Progenitor cell of endocrine pancreas (in vitro differentiated cells): ENCODE measurements at regions not wholly inside any gene's neighbourhood (a gene's known extent, or its start where the extent isn't known, plus 50 kb on each side); places are given as distances from the start of the nearest gene placed in this dataset.

Experiments
- DNase-seq: peaks from one replicate; pipeline ENCODE4 v3.0.0; 2021; ENCODE audit warnings: low spot score; ENCODE audit not compliant: unreplicated experiment
- H3K27ac Mint-ChIP-seq: 2 replicates; pipeline ENCODE4 v1.8.0; 2021; ENCODE audit warnings: mild to moderate bottlenecking, moderate library complexity, mixed read lengths
- H3K27me3 Mint-ChIP-seq: 2 replicates; pipeline ENCODE4 v1.8.0; 2021; ENCODE audit warnings: mixed read lengths
- H3K36me3 Mint-ChIP-seq: 2 replicates; pipeline ENCODE4 v1.8.0; 2022; ENCODE audit warnings: mixed read lengths; ENCODE audit not compliant: insufficient read depth
- H3K4me1 Mint-ChIP-seq: 2 replicates; pipeline ENCODE4 v1.8.0; 2021; ENCODE audit warnings: low read depth, mixed read lengths
- H3K4me3 Mint-ChIP-seq: 2 replicates; pipeline ENCODE4 v1.8.0; 2021; ENCODE audit warnings: low read depth, mild to moderate bottlenecking, moderate library complexity, mixed read lengths
- H3K9me3 Mint-ChIP-seq: 2 replicates; pipeline ENCODE4 v1.8.0; 2021; ENCODE audit warnings: low read depth, mixed read lengths
- CTCF ChIP-seq: fragments of 200-600 bp; sonication (generic); IDR thresholded peaks from one replicate; pipeline ENCODE4 v1.5.0; 2021; ENCODE audit warnings: antibody characterized with exemption, mild to moderate bottlenecking; ENCODE audit not compliant: unreplicated experiment

GRCh38 chr3:87805670-87806069 lies 253.1 kb downstream of the CGGBP1 start:
- peaks cover 4% of the 10 kb centered on the region for H3K27me3 Mint-ChIP-seq
- no peak overlapping the region for H3K27ac Mint-ChIP-seq
- no peaks in the 10 kb centered on the region for H3K36me3 Mint-ChIP-seq
- no peak for TF ChIP-seq CTCF
- no peaks in the 10 kb centered on the region for H3K9me3 Mint-ChIP-seq
- H3K4me1 Mint-ChIP-seq, result no peaks in the 10 kb centered on the region
- DNase-seq, result no peak
- H3K4me3 Mint-ChIP-seq, result no peak overlapping the region

- DNase-seq, result no peak
- no peak overlapping the region for H3K4me3 Mint-ChIP-seq
- peaks cover 17% of the 10 kb centered on the region for H3K27me3 Mint-ChIP-seq
- no peak overlapping the region for H3K27ac Mint-ChIP-seq
- H3K36me3 Mint-ChIP-seq, result no peaks in the 10 kb centered on the region
- TF ChIP-seq CTCF, result no peak
- no peaks in the 10 kb centered on the region for H3K9me3 Mint-ChIP-seq
- H3K4me1 Mint-ChIP-seq, result no peaks in the 10 kb centered on the region
Observed at GRCh38 chr3:87801409-87801808, 257.4 kb downstream of the CGGBP1 start.

- peaks cover 25% of the 10 kb centered on the region for H3K27me3 Mint-ChIP-seq
- DNase-seq, result no peak
- no peaks in the 10 kb centered on the region for H3K9me3 Mint-ChIP-seq
- TF ChIP-seq CTCF, result no peak
- H3K4me1 Mint-ChIP-seq, result no peaks in the 10 kb centered on the region
- H3K36me3 Mint-ChIP-seq, result no peaks in the 10 kb centered on the region
- H3K27ac Mint-ChIP-seq, result no peak overlapping the region
- no peak overlapping the region for H3K4me3 Mint-ChIP-seq
Observed at GRCh38 chr3:87800516-87800915, 258.3 kb downstream of the CGGBP1 start.

- Mint-ChIP-seq H3K36me3 (no peaks in the 10 kb centered on the region), H3K4me1 (no peaks in the 10 kb centered on the region), H3K27ac (no peak overlapping the region), H3K4me3 (no peak overlapping the region), H3K9me3 (no peaks in the 10 kb centered on the region), H3K27me3 (peaks cover 41% of the 10 kb centered on the region)
- TF ChIP-seq CTCF, result no peak
- DNase-seq, result no peak
Observed at GRCh38 chr3:87798567-87798947, 260.2 kb downstream of the CGGBP1 start.

- no peak for TF ChIP-seq CTCF
- H3K27ac Mint-ChIP-seq, result no peak overlapping the region
- DNase-seq, result no peak
- no peak overlapping the region for H3K4me3 Mint-ChIP-seq
- peaks cover 3% of the 10 kb centered on the region for H3K4me1 Mint-ChIP-seq
- peaks cover 46% of the 10 kb centered on the region for H3K27me3 Mint-ChIP-seq
- no peaks in the 10 kb centered on the region for H3K9me3 Mint-ChIP-seq
- no peaks in the 10 kb centered on the region for H3K36me3 Mint-ChIP-seq
Observed at GRCh38 chr3:87797872-87798566, 260.8 kb downstream of the CGGBP1 start.
